CD8-positive, alpha-beta memory T cell (primary cell): ENCODE measurements at regions not wholly inside any gene's neighbourhood (a gene's known extent, or its start where the extent isn't known, plus 50 kb on each side); places are given as distances from the start of the nearest gene placed in this dataset.
A peak's percentile ranks its signal among the peaks of the same experiment; 100 is the strongest.

Experiments
- CTCF ChIA-PET: fragments of 350-600 bp; sonication (Branson Sonifier 250); formaldehyde crosslinking; loops from one replicate; lab custom pipeline; 2021; ENCODE audit warnings: antibody characterized with exemption; lab: Charles Lee
- POLR2A ChIA-PET: fragments of 350-600 bp; sonication (Branson Sonifier 250); formaldehyde crosslinking; loops from one replicate; lab custom pipeline; 2021; ENCODE audit warnings: antibody characterized with exemption; lab: Charles Lee
- DNase-seq, 5 donors: peaks; one replicate each; pipeline versions ENCODE4 v3.0.0 to v3.0.0-alpha.2; 2020 to 2022; ENCODE audit warnings: mixed read lengths in 1 of 5
- H3K27ac ChIP-seq: one replicate; pipeline ENCODE4 v1.7.0; 2013; ENCODE audit warnings: low read depth, mild to moderate bottlenecking, low read length, moderate library complexity
- H3K27me3 ChIP-seq: 2 replicates; pipeline ENCODE4 v1.7.0; 2013; ENCODE audit warnings: low read length, mild to moderate bottlenecking; ENCODE audit not compliant: insufficient read depth, poor library complexity, severe bottlenecking
- H3K36me3 ChIP-seq: 2 replicates; pipeline ENCODE4 v1.7.0; 2013; ENCODE audit warnings: mild to moderate bottlenecking, low read length, moderate library complexity; ENCODE audit not compliant: insufficient read depth
- H3K4me1 ChIP-seq: 2 replicates; pipeline ENCODE4 v1.7.0; 2013; ENCODE audit warnings: mild to moderate bottlenecking, low read length, moderate library complexity; ENCODE audit not compliant: insufficient read depth
- H3K4me3 ChIP-seq: 2 replicates; pipeline ENCODE4 v1.7.0; 2013; ENCODE audit warnings: mild to moderate bottlenecking, low read length
- H3K9me3 ChIP-seq: 2 replicates; pipeline ENCODE4 v1.7.0; 2013; ENCODE audit warnings: mild to moderate bottlenecking, low read length
- H3K27ac Mint-ChIP-seq, 8 donors: one replicate each; pipeline ENCODE4 v1.8.0; 2020 to 2021; ENCODE audit warnings: mixed read lengths in 8 of 8, mild to moderate bottlenecking in 6 of 8, inconsistent platforms in 3 of 8, moderate library complexity in 3 of 8
- H3K27me3 Mint-ChIP-seq, 2 donors: one replicate each; pipeline ENCODE4 v1.8.0; 2020 to 2021; ENCODE audit warnings: mixed read lengths in 2 of 2, mild to moderate bottlenecking in 1 of 2, moderate library complexity in 1 of 2
- H3K36me3 Mint-ChIP-seq, 3 donors: one replicate each; pipeline ENCODE4 v1.8.0; 2020 to 2021; ENCODE audit warnings: mixed read lengths in 3 of 3, inconsistent platforms in 1 of 3, mild to moderate bottlenecking in 1 of 3
- H3K4me1 Mint-ChIP-seq, 3 donors: one replicate each; pipeline ENCODE4 v1.8.0; 2020 to 2021; ENCODE audit warnings: mixed read lengths in 3 of 3, inconsistent platforms in 1 of 3, mild to moderate bottlenecking in 1 of 3
- H3K4me3 Mint-ChIP-seq, 7 donors: one replicate each; pipeline ENCODE4 v1.8.0; 2020 to 2021; ENCODE audit warnings: mixed read lengths in 7 of 7, mild to moderate bottlenecking in 6 of 7, moderate library complexity in 4 of 7, inconsistent platforms in 2 of 7
- H3K9me3 Mint-ChIP-seq, 5 donors: one replicate each; pipeline ENCODE4 v1.8.0; 2020 to 2022; ENCODE audit warnings: mixed read lengths in 5 of 5, mild to moderate bottlenecking in 3 of 5, moderate library complexity in 2 of 5, inconsistent platforms in 1 of 5

- Histone ChIP-seq H3K36me3 (no peaks in the 10 kb centered on the region), H3K4me1 (no peaks in the 10 kb centered on the region), H3K27ac (no peak overlapping the region), H3K27me3 (no peaks in the 10 kb centered on the region), H3K4me3 (no peak overlapping the region), H3K9me3 (no peaks in the 10 kb centered on the region)
- ChIA-PET POLR2A (no interaction called here), CTCF (no interaction called here)
- Mint-ChIP-seq H3K4me1 (no peaks in the 10 kb centered on the region), H3K9me3 (peaks cover 0 to 2% (median 0%) of the 10 kb centered on the region in 5 donors), H3K27me3 (peaks cover 2 to 3% of the 10 kb centered on the region in 2 donors), H3K4me3 (no peak overlapping the region), H3K27ac (peak overlapping the region in 1 of 8 donors; percentile 75), H3K36me3 (no peaks in the 10 kb centered on the region)
- DNase-seq: no peak
Measured at GRCh38 chr2:120562218-120563005, 173.3 kb upstream of the GLI2 start.

DNA sequence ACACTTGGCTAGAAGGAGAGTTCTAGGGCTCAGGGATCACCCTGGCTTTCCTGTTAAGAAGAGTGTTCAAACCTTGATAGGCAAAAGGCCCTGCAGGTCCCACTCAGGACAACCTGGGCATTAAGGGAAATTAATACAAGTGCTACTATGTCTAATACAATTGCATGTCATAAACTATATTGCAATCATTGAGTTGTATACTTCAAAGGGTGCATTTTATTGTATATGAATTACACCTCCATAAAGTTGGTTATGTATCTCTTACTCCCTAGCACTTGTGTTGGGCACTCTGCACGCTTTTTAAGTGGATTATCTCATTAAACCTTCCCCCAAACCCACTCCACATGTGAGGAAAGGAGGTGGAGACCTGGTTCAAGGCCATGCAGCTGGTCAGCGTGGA is 172.1 kb upstream of the GLI2 start:
- ChIA-PET CTCF (no interaction called here), POLR2A (no interaction called here)
- H3K27me3 Mint-ChIP-seq: peaks cover 0 to 3% of the 10 kb centered on the region in 2 donors
- H3K9me3 ChIP-seq: no peaks in the 10 kb centered on the region
- H3K27ac ChIP-seq: no peak overlapping the region
- H3K36me3 ChIP-seq: no peaks in the 10 kb centered on the region
- H3K36me3 Mint-ChIP-seq: no peaks in the 10 kb centered on the region
- no peaks in the 10 kb centered on the region for H3K4me1 Mint-ChIP-seq
- no peaks in the 10 kb centered on the region for H3K4me1 ChIP-seq
- H3K27ac Mint-ChIP-seq: no peak overlapping the region
- H3K4me3 Mint-ChIP-seq: no peak overlapping the region
- no peak overlapping the region for H3K4me3 ChIP-seq
- no peaks in the 10 kb centered on the region for H3K27me3 ChIP-seq
- no peak for DNase-seq
- peaks cover 0 to 2% (median 0%) of the 10 kb centered on the region in 5 donors for H3K9me3 Mint-ChIP-seq

DNA sequence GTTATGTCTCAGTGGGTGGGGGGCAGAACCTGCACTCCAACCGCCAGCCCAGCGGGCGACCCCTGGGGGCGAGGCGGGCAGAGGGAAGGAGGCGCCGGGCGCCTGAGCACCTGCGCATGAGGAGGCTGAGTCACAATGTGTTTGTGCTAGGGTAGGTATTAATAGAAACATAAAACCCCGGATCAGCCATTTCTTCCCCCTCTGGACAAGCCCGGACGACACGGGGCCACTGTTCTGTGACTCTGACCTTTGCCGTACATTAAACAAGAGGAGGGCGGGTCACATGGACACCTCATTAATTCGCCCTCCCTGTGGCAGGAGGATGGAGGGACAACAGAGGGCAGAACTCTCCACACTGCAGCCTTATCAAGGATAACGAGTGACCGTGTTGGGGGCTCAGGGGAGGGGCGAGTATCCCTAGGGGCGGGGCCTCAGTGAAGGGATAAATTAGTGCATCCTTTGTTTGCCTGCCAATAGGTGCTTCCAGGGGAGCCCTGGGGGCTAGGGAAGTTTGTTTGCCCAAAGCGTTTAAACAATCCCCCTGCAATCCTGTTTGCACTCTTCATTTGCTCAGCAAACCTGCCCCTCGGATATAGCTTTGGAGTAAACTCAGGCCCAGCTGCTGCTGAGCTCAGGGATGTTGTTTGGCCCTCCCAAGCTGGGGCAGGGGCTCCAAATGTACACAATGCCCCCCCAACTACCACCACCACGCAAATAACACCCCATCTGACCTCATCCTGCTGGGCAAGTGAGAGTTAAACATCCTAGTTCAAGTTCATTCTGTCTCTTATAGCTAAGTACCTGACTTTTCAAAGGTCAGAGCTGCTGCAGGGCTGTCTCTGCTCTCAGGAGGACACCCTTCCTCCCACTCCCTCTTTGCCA is 171.2 kb upstream of the GLI2 start:
- H3K27me3 Mint-ChIP-seq: peaks cover under 1 to 3% of the 10 kb centered on the region in 2 donors
- no peaks in the 10 kb centered on the region for H3K27me3 ChIP-seq
- DNase-seq: no peak
- POLR2A ChIA-PET: no interaction called here
- no peaks in the 10 kb centered on the region for H3K4me1 ChIP-seq
- H3K9me3 ChIP-seq: no peaks in the 10 kb centered on the region
- no peak overlapping the region for H3K4me3 ChIP-seq
- no peaks in the 10 kb centered on the region for H3K36me3 Mint-ChIP-seq
- CTCF ChIA-PET: no interaction called here
- H3K4me1 Mint-ChIP-seq: no peaks in the 10 kb centered on the region
- no peaks in the 10 kb centered on the region for H3K36me3 ChIP-seq
- no peak overlapping the region for H3K27ac ChIP-seq
- H3K4me3 Mint-ChIP-seq: no peak overlapping the region
- no peak overlapping the region for H3K27ac Mint-ChIP-seq
- peaks cover 0 to 2% (median 0%) of the 10 kb centered on the region in 5 donors for H3K9me3 Mint-ChIP-seq

- Histone ChIP-seq H3K36me3 (no peaks in the 10 kb centered on the region), H3K27me3 (no peaks in the 10 kb centered on the region), H3K4me3 (no peak overlapping the region), H3K4me1 (no peaks in the 10 kb centered on the region), H3K9me3 (no peaks in the 10 kb centered on the region), H3K27ac (no peak overlapping the region)
- Mint-ChIP-seq H3K9me3 (peaks cover 0 to 2% (median 0%) of the 10 kb centered on the region in 5 donors), H3K36me3 (no peaks in the 10 kb centered on the region), H3K27ac (no peak overlapping the region), H3K4me3 (no peak overlapping the region), H3K4me1 (no peaks in the 10 kb centered on the region), H3K27me3 (peaks cover 2 to 3% of the 10 kb centered on the region in 2 donors)
- ChIA-PET POLR2A (no interaction called here), CTCF (no interaction called here)
- DNase-seq: no peak
Measured at GRCh38 chr2:120565095-120565460, 170.6 kb upstream of the GLI2 start.

DNA sequence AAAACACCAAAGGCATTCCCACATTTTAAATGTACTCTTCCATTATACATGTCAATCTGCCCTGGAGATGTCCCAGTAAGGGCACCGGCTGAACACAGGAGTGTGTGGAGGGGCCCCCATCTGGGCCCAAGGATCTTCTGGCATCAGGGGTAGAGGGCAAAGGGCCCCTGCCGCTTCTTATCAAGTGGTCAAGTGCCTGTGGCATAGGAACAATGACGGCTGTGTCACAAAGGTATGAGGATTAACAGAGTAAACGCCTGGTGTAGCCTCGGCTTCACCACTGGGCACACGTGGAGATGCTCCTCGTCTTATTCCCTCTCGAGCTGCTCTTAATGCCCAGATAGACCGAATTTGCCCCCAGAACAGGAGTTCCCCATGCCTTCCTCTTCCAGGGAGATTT is 169.7 kb upstream of the GLI2 start:
- Histone ChIP-seq H3K4me1 (no peaks in the 10 kb centered on the region), H3K4me3 (no peak overlapping the region), H3K36me3 (no peaks in the 10 kb centered on the region), H3K27ac (no peak overlapping the region), H3K27me3 (no peaks in the 10 kb centered on the region), H3K9me3 (no peaks in the 10 kb centered on the region)
- H3K9me3 Mint-ChIP-seq: peaks cover 0 to 2% (median 0%) of the 10 kb centered on the region in 5 donors
- H3K27me3 Mint-ChIP-seq: peaks cover 2 to 3% of the 10 kb centered on the region in 2 donors
- no peak for DNase-seq
- no peaks in the 10 kb centered on the region for H3K36me3 Mint-ChIP-seq
- H3K27ac Mint-ChIP-seq: peak overlapping the region in 1 of 8 donors; percentile 63
- H3K4me3 Mint-ChIP-seq: no peak overlapping the region
- CTCF ChIA-PET: no interaction called here
- no peaks in the 10 kb centered on the region for H3K4me1 Mint-ChIP-seq
- POLR2A ChIA-PET: no interaction called here

DNA sequence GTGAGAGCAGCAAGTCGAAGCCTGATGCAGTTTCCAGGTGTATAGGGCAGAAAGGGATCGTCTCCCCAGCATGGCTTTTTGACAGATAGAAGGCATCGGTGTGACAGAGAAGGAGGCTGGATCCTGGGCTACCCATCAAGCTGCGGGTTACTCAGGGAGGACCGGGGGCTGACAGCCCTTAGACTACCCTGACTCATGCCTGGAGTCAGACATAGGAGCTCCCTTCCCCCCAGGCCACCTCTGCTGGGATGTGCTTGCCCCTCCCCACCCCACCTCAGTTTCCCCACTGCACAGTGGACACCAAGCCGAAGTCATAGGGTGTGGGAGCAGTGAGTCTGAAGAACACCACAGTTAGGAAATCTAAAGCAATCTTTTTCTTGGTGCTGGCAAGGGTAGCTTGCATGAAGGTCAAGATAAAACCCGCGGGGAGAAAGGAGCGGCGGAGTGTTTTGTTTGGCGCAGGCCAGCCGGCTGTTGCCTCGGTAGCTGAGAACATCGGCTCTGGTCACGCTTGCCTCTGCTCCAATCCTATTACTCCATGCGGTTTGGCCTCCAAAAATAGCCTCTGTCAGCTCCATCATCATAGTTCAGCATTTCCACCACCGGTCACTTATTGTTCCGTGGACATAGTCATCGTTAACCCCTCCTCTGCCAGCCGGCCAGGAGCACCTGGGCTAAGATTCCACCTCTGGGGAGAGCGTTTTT is 169.2 kb upstream of the GLI2 start:
- Mint-ChIP-seq H3K27me3 (peaks cover 2 to 3% of the 10 kb centered on the region in 2 donors), H3K4me1 (no peaks in the 10 kb centered on the region), H3K4me3 (no peak overlapping the region), H3K27ac (peak overlapping the region in 1 of 8 donors; percentile 63), H3K9me3 (peaks cover 0 to 2% (median 0%) of the 10 kb centered on the region in 5 donors), H3K36me3 (no peaks in the 10 kb centered on the region)
- DNase-seq: no peak
- H3K27ac ChIP-seq: no peak overlapping the region
- ChIA-PET CTCF (no interaction called here), POLR2A (no interaction called here)
- no peak overlapping the region for H3K4me3 ChIP-seq
- H3K36me3 ChIP-seq: no peaks in the 10 kb centered on the region
- H3K27me3 ChIP-seq: no peaks in the 10 kb centered on the region
- H3K4me1 ChIP-seq: no peaks in the 10 kb centered on the region
- H3K9me3 ChIP-seq: no peaks in the 10 kb centered on the region

GRCh38 chr2:120567128-120567527 is 168.5 kb upstream of the GLI2 start:
- Mint-ChIP-seq H3K9me3 (no peaks in the 10 kb centered on the region), H3K27ac (no peak overlapping the region), H3K4me1 (no peaks in the 10 kb centered on the region), H3K4me3 (no peak overlapping the region), H3K36me3 (no peaks in the 10 kb centered on the region), H3K27me3 (peaks cover under 1 to 2% of the 10 kb centered on the region in 2 donors)
- ChIA-PET CTCF (no interaction called here), POLR2A (no interaction called here)
- Histone ChIP-seq H3K4me1 (no peaks in the 10 kb centered on the region), H3K9me3 (no peaks in the 10 kb centered on the region), H3K27ac (no peak overlapping the region), H3K36me3 (no peaks in the 10 kb centered on the region), H3K27me3 (no peaks in the 10 kb centered on the region), H3K4me3 (no peak overlapping the region)
- DNase-seq: no peak
